ENCODE measurements at regions not wholly inside any gene's neighbourhood (a gene's known extent, or its start where the extent isn't known, plus 50 kb on each side); places are given as distances from the start of the nearest gene placed in this dataset.

- H3K4me3 Mint-ChIP-seq (ENCODE audit: low read depth), result no peak overlapping the region
- H3K27me3 Mint-ChIP-seq, result peaks cover 47% of the 10 kb centered on the region
- H3K27ac Mint-ChIP-seq, result no peak overlapping the region
- no peak for TF ChIP-seq CTCF (IDR thresholded peaks at IDR 0.05; ENCODE audit: unreplicated experiment)
- DNase-seq (ENCODE audit: low spot score, unreplicated experiment), result no peak
- H3K36me3 Mint-ChIP-seq (ENCODE audit: insufficient read depth), result no peaks in the 10 kb centered on the region
- no peaks in the 10 kb centered on the region for H3K4me1 Mint-ChIP-seq (ENCODE audit: low read depth)
- H3K9me3 Mint-ChIP-seq (ENCODE audit: low read depth), result no peaks in the 10 kb centered on the region
These were observed 255.2 kb upstream of the IRX1 start for GRCh38 chr5:3340471-3340870.

- H3K4me3 Mint-ChIP-seq (ENCODE audit: low read depth), result no peak overlapping the region
These were observed 255.9 kb upstream of the IRX1 start for GRCh38 chr5:3339798-3340115.

GRCh38 chr5:3339092-3339797 lies 256.4 kb upstream of the IRX1 start:
- Mint-ChIP-seq H3K36me3 (ENCODE audit: insufficient read depth) (no peaks in the 10 kb centered on the region), H3K4me1 (ENCODE audit: low read depth) (no peaks in the 10 kb centered on the region), H3K4me3 (ENCODE audit: low read depth) (no peak overlapping the region), H3K27ac (no peak overlapping the region), H3K9me3 (ENCODE audit: low read depth) (no peaks in the 10 kb centered on the region), H3K27me3 (peaks cover 45% of the 10 kb centered on the region)
- no peak for TF ChIP-seq CTCF (IDR thresholded peaks at IDR 0.05; ENCODE audit: unreplicated experiment)
- no peak for DNase-seq (ENCODE audit: low spot score, unreplicated experiment)

More at GRCh38 chr5:3339798-3340115, 255.9 kb upstream of the IRX1 start:
- TF ChIP-seq CTCF (IDR thresholded peaks at IDR 0.05; ENCODE audit: unreplicated experiment), result no peak
- H3K27me3 Mint-ChIP-seq, result peaks cover 48% of the 10 kb centered on the region
- no peaks in the 10 kb centered on the region for H3K36me3 Mint-ChIP-seq (ENCODE audit: insufficient read depth)
- no peak overlapping the region for H3K27ac Mint-ChIP-seq
- no peaks in the 10 kb centered on the region for H3K4me1 Mint-ChIP-seq (ENCODE audit: low read depth)
- no peaks in the 10 kb centered on the region for H3K9me3 Mint-ChIP-seq (ENCODE audit: low read depth)
- DNase-seq (ENCODE audit: low spot score, unreplicated experiment), result no peak

- no peak for DNase-seq (ENCODE audit: low spot score, unreplicated experiment)
- Mint-ChIP-seq H3K27ac (no peak overlapping the region), H3K4me1 (ENCODE audit: low read depth) (no peaks in the 10 kb centered on the region), H3K27me3 (peaks cover 39% of the 10 kb centered on the region), H3K9me3 (ENCODE audit: low read depth) (no peaks in the 10 kb centered on the region), H3K36me3 (ENCODE audit: insufficient read depth) (no peaks in the 10 kb centered on the region), H3K4me3 (ENCODE audit: low read depth) (no peak overlapping the region)
- no peak for TF ChIP-seq CTCF (IDR thresholded peaks at IDR 0.05; ENCODE audit: unreplicated experiment)
These were observed 257.7 kb upstream of the IRX1 start for GRCh38 chr5:3337812-3338541.

GRCh38 chr5:3336666-3337065 lies 259.0 kb upstream of the IRX1 start:
- TF ChIP-seq CTCF (IDR thresholded peaks at IDR 0.05; ENCODE audit: unreplicated experiment), result no peak
- no peak overlapping the region for H3K27ac Mint-ChIP-seq
- peaks cover 32% of the 10 kb centered on the region for H3K27me3 Mint-ChIP-seq
- no peaks in the 10 kb centered on the region for H3K4me1 Mint-ChIP-seq (ENCODE audit: low read depth)
- no peaks in the 10 kb centered on the region for H3K36me3 Mint-ChIP-seq (ENCODE audit: insufficient read depth)
- H3K4me3 Mint-ChIP-seq (ENCODE audit: low read depth), result no peak overlapping the region
- DNase-seq (ENCODE audit: low spot score, unreplicated experiment), result no peak
- H3K9me3 Mint-ChIP-seq (ENCODE audit: low read depth), result no peaks in the 10 kb centered on the region
